Liver (tissue), 3 donors: ENCODE measurements at regions not wholly inside any gene's neighbourhood (a gene's known extent, or its start where the extent isn't known, plus 50 kb on each side); places are given as distances from the start of the nearest gene placed in this dataset.
"Not testable (repeated sequence)": the region's sequence is repeated elsewhere in the genome, so short reads cannot be mapped to it uniquely, and the experiment has no call there.

Source experiments
- CTCF ChIP-seq: fragments of 150-350 bp; IDR thresholded peaks from 2 replicates; pipeline ENCODE4 v1.5.1; 2017; ENCODE audit warnings: improper control_type of control experiment, low read depth, low read length; ENCODE audit not compliant: missing input control
- FOXA1 ChIP-seq: IDR thresholded peaks from 2 replicates; pipeline ENCODE4 v1.6.1; 2016; ENCODE audit warnings: antibody characterized with exemption
- JUND ChIP-seq, 2 donors: IDR thresholded peaks; 2 replicates each; pipeline ENCODE4 v1.6.1; 2016; ENCODE audit warnings: antibody characterized with exemption in 2 of 2
- RAD21 ChIP-seq, 2 donors: IDR thresholded peaks; 2 replicates each; pipeline ENCODE4 v1.6.1; 2016; ENCODE audit warnings: antibody characterized with exemption in 2 of 2, mild to moderate bottlenecking in 2 of 2
- REST ChIP-seq: IDR thresholded peaks from 2 replicates; pipeline ENCODE4 v1.6.1; 2016; ENCODE audit warnings: antibody characterized with exemption, mild to moderate bottlenecking
- TAF1 ChIP-seq: conservative IDR thresholded peaks from 2 replicates; pipeline ENCODE4 v1.6.1; 2016; ENCODE audit warnings: antibody characterized with exemption, mild to moderate bottlenecking
- YY1 ChIP-seq: IDR thresholded peaks from 2 replicates; pipeline ENCODE4 v1.6.1; 2016; ENCODE audit warnings: antibody characterized with exemption, mild to moderate bottlenecking
- ZBTB33 ChIP-seq: IDR thresholded peaks from 2 replicates; pipeline ENCODE4 v1.6.1; 2016; ENCODE audit warnings: antibody characterized with exemption
- donor health status: healthy.
- donor health status: healthy.

GRCh38 chr21:10432456-10432855 is 88.9 kb upstream of the TPTE start:
- not testable (repeated sequence) for TF ChIP-seq YY1; CTCF; RAD21 (IDR thresholded peaks at IDR 0.05); ZBTB33; JUND (IDR thresholded peaks at IDR 0.05); REST; TAF1; FOXA1
